ENCODE measurements at regions not wholly inside any gene's neighbourhood (a gene's known extent, or its start where the extent isn't known, plus 50 kb on each side); places are given as distances from the start of the nearest gene placed in this dataset.

DNA sequence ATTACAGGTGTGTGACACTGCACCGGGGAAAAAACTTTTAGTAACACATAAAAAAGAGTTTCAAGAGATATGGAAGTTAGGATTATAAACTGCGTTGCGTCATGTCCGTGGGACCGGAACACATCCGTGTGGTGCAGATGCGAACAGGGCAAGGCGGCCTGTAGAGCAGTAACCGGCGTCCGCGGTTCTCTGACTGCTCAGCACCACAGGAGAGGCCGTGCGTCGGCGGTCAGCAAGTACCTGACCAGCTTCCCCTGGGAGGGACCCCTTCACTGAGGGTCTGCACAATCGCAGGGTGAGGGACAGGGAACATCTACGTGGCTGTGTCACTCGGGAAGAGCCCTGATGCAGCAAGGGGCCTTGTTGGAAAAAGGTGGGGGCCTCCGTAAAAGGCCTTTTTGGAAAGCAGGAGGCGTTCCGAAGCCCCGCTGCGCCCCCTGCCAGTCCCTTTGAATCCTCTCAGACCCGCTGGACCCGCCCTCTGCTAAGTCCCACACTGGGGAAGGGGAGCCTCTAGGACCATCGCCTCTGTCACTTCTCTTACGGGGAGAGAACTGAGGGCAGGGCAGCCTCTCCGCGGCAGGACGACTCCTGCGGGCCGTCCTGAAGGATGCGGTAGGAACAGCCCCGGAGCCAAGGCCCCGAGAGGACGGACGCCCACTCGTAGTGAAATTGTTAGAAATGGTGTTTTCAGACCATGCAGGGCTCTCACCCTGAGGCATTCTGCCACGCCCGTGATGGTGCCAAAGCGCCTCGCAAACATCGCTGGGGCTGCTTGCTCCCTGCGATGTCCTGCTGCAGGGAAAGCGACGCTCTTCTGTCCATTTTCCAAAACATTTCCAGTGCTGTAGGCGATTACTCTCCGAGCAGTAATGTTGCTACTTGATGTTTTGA is 771.6 kb upstream of the COBL start:
- ChIA-PET CTCF (ENCODE audit: partially characterized antibody) (interaction anchor here (0.6 to 1.1 kb wide), 5 partner anchors 69 to 738 kb away, joined by 3 read pairs; no protein-coding TSS in a partner anchor), POLR2A (ENCODE audit: partially characterized antibody) (no interaction called here)
- no peaks in the 10 kb centered on the region for H4K20me1 ChIP-seq (replicated peaks in 1 of 2; ENCODE audit: control insufficient read depth in 1 of 2, insufficient read depth in 2 of 2, low read length in 2 of 2)
- no peak overlapping the region for H3K23ac ChIP-seq (ENCODE audit: insufficient read length)
- H3K79me1 ChIP-seq (ENCODE audit: low read depth, low read length): no peaks in the 10 kb centered on the region
- DNase-seq (ENCODE audit: low read depth in 1 of 2, low spot score in 2 of 2) (peak; percentile 69 to 88), FAIRE-seq (no peak)
- peak overlapping the region in 2 of 4 experiments; percentile 36 to 75; a peak in 4 of 7 replicates for H3K9ac ChIP-seq (replicated peaks in 1 of 4; ENCODE audit: extremely low read depth in 1 of 4, low read depth in 3 of 4, low read length in 3 of 4)
- no peak overlapping the region for H3K14ac ChIP-seq (ENCODE audit: insufficient read length)
- H4K8ac ChIP-seq (ENCODE audit: extremely low read depth, insufficient read depth, low read length): peak overlapping the region; percentile 81; the same call in 1 of the 2 replicates
- H3K9me3 ChIP-seq (ENCODE audit: insufficient read depth in 2 of 2, low read depth in 1 of 2, low read length in 1 of 2): no peaks in the 10 kb centered on the region
- H2AFZ ChIP-seq (ENCODE audit: low read length): peak overlapping the region; percentile 91; the same call in 1 of the 2 replicates
- peak overlapping the region; percentile 92 for H2BK120ac ChIP-seq (replicated peaks; ENCODE audit: low read depth, low read length)
- peak overlapping the region; percentile 99 for H2BK12ac ChIP-seq (ENCODE audit: low read depth, low read length)
- H3K4me1 ChIP-seq (replicated peaks in 1 of 4; ENCODE audit: control insufficient read depth in 3 of 4, insufficient read depth in 4 of 4, low read length in 3 of 4): peaks cover 5 to 13% (median 12%) of the 10 kb centered on the region in 4 experiments
- 17% methylated on average over 49 of the region's 49 CpGs; no CpG with 5 or more reads in 1 of the 2 experiments for WGBS, 2 experiments (ENCODE audit: extremely low coverage in 1 of 2, insufficient coverage in 1 of 2, insufficient read length in 1 of 2, insufficient replicate concordance in 2 of 2, low coverage in 1 of 2, low lambda C conversion rate in 2 of 2, missing lambda C conversion rate in 1 of 2)
- H3K18ac ChIP-seq (ENCODE audit: extremely low read depth, low read length): peak overlapping the region; percentile 97
- H3K36me3 ChIP-seq (ENCODE audit: control insufficient read depth in 2 of 4, insufficient read depth in 4 of 4, low read length in 3 of 4): no peaks in the 10 kb centered on the region
- H3K4me2 ChIP-seq (ENCODE audit: insufficient read depth in 1 of 2, low read depth in 2 of 2, low read length in 2 of 2): peak overlapping the region; percentile 83 to 87
- H3K79me2 ChIP-seq (ENCODE audit: control insufficient read depth in 1 of 2, insufficient read depth in 2 of 2, low read length in 2 of 2): no peaks in the 10 kb centered on the region
- H3K4ac ChIP-seq (replicated peaks; ENCODE audit: insufficient read length, low read depth, low read length): peak overlapping the region; percentile 36
- H3K27ac ChIP-seq (ENCODE audit: low read depth, low read length): peak overlapping the region; percentile 57; the same call in 1 of the 2 replicates
- peak overlapping the region; percentile 96 for H4K91ac ChIP-seq (replicated peaks; ENCODE audit: insufficient read length, low read length)
- no peak overlapping the region for H3K56ac ChIP-seq (replicated peaks; ENCODE audit: insufficient read length, low read depth, low read length)
- peak overlapping the region; percentile 67; the same call in 1 of the 2 replicates for H2BK15ac ChIP-seq (ENCODE audit: low read length)
- H3K27me3 ChIP-seq (replicated peaks in 1 of 4; ENCODE audit: control insufficient read depth in 3 of 4, extremely low read depth in 1 of 4, insufficient read depth in 3 of 4, low read length in 3 of 4): no peaks in the 10 kb centered on the region; a peak in 1 of 7 replicates
- peak overlapping the region; percentile 49 for H4K5ac ChIP-seq (ENCODE audit: insufficient read length, low read depth, low read length)
- peaks cover 4% of the 10 kb centered on the region; the same call in 1 of the 2 replicates for H3K23me2 ChIP-seq (ENCODE audit: low read depth, low read length)
- peak overlapping the region; percentile 96 for H2BK5ac ChIP-seq (ENCODE audit: low read depth, low read length)
- peak overlapping the region; percentile 88; the same call in 1 of the 2 replicates for H2AK5ac ChIP-seq (ENCODE audit: low read depth, low read length)
- H2BK20ac ChIP-seq (ENCODE audit: low read length): peak overlapping the region; percentile 91; the same call in 1 of the 2 replicates
- H3K4me3 ChIP-seq (ENCODE audit: extremely low read depth in 1 of 4, insufficient read depth in 2 of 4, low read depth in 3 of 4, low read length in 4 of 4): peak overlapping the region; percentile 37 to 57 (median 45)
- no peak for TF ChIP-seq ATF2 (IDR thresholded peaks at IDR 0.05; ENCODE audit: low read length)
- no peak for TF ChIP-seq YY1 (IDR thresholded peaks at IDR 0.05; ENCODE audit: low read depth, low read length)
- TF ChIP-seq SIX5 (IDR thresholded peaks at IDR 0.05; ENCODE audit: low read depth, low read length): no peak
- no peak for TF ChIP-seq RFX5 (IDR thresholded peaks at IDR 0.05; ENCODE audit: borderline replicate concordance, low read depth, low read length)
- no peak for TF ChIP-seq TEAD4 (IDR thresholded peaks at IDR 0.05; ENCODE audit: low read depth, low read length)
- 0 out of 2 replicates have a peak, but pooled peaks have one; percentile 47 for TF ChIP-seq SP1 (IDR thresholded peaks at IDR 0.05; ENCODE audit: low read depth, low read length)
- TF ChIP-seq CTBP2 (IDR thresholded peaks at IDR 0.05; ENCODE audit: borderline replicate concordance, insufficient read depth, insufficient read length, low read length): peak; percentile 76
- no peak for TF ChIP-seq CBX5 (IDR thresholded peaks at IDR 0.05; ENCODE audit: low read depth, low read length)
- TF ChIP-seq RNF2 (IDR thresholded peaks at IDR 0.05; ENCODE audit: borderline replicate concordance, low read depth, low read length, missing control alignments, poor library complexity, severe bottlenecking): no peak

Measured in H1 (cell line).